ENCODE measurements at regions not wholly inside any gene's neighbourhood (a gene's known extent, or its start where the extent isn't known, plus 50 kb on each side); places are given as distances from the start of the nearest gene placed in this dataset.

GRCh38 chr5:106737111-106737510 lies 933.6 kb downstream of the EFNA5 start:
- no peaks in the 10 kb centered on the region for H3K4me1 Mint-ChIP-seq (ENCODE audit: low read depth, unreplicated experiment)
- H3K4me3 Mint-ChIP-seq (ENCODE audit: unreplicated experiment), result no peak overlapping the region
- no peaks in the 10 kb centered on the region for H3K79me2 ChIP-seq (ENCODE audit: insufficient read depth, low read length)
- no peak for FAIRE-seq
- no peaks in the 10 kb centered on the region for H3K36me3 ChIP-seq (ENCODE audit: insufficient read depth, low read length)
- no peaks in the 10 kb centered on the region for H3K4me1 ChIP-seq (ENCODE audit: insufficient read depth, low read length)
- no peaks in the 10 kb centered on the region for H3K27me3 ChIP-seq (ENCODE audit: insufficient read depth, low read length)
- no peak overlapping the region for H3K4me2 ChIP-seq (ENCODE audit: low read length)
- no peaks in the 10 kb centered on the region for H4K20me1 ChIP-seq (ENCODE audit: insufficient read depth, low read length)
- H3K36me3 Mint-ChIP-seq (ENCODE audit: low read depth, unreplicated experiment), result no peaks in the 10 kb centered on the region
- H3K4me3 ChIP-seq (ENCODE audit: insufficient read depth, low read depth, low read length), result no peak overlapping the region
- H3K9me3 Mint-ChIP-seq (ENCODE audit: unreplicated experiment), result peaks cover 19% of the 10 kb centered on the region
- H3K9me3 ChIP-seq (ENCODE audit: insufficient read depth, low read depth, low read length), result no peaks in the 10 kb centered on the region
- DNase-seq (ENCODE audit: low read depth), result no peak
- no peak overlapping the region for H2AFZ ChIP-seq (ENCODE audit: low read depth, low read length)
- H3K9ac ChIP-seq (ENCODE audit: low read length), result no peak overlapping the region
- H3K27me3 Mint-ChIP-seq (ENCODE audit: low read depth, unreplicated experiment), result no peaks in the 10 kb centered on the region
- H3K27ac ChIP-seq (ENCODE audit: low read depth, low read length), result no peak overlapping the region
- no peak for TF ChIP-seq EZH2 (IDR thresholded peaks at IDR 0.05; ENCODE audit: insufficient read depth, low read length)
- TF ChIP-seq CTCF (IDR thresholded peaks at IDR 0.05; ENCODE audit: insufficient read depth, low read depth, low read length), result no peak
- H3K27ac Mint-ChIP-seq (ENCODE audit: unreplicated experiment), result no peak overlapping the region

GRCh38 chr5:106732624-106733023 lies 938.1 kb downstream of the EFNA5 start:
- Histone ChIP-seq H3K79me2 (ENCODE audit: insufficient read depth, low read length) (no peaks in the 10 kb centered on the region), H3K4me1 (ENCODE audit: insufficient read depth, low read length) (no peaks in the 10 kb centered on the region), H3K4me2 (ENCODE audit: low read length) (no peak overlapping the region), H4K20me1 (ENCODE audit: insufficient read depth, low read length) (no peaks in the 10 kb centered on the region), H3K4me3 (ENCODE audit: insufficient read depth, low read depth, low read length) (no peak overlapping the region), H3K27me3 (ENCODE audit: insufficient read depth, low read length) (no peaks in the 10 kb centered on the region), H3K9me3 (ENCODE audit: insufficient read depth, low read depth, low read length) (no peaks in the 10 kb centered on the region), H3K36me3 (ENCODE audit: insufficient read depth, low read length) (no peaks in the 10 kb centered on the region), H2AFZ (ENCODE audit: low read depth, low read length) (no peak overlapping the region), H3K9ac (ENCODE audit: low read length) (no peak overlapping the region), H3K27ac (ENCODE audit: low read depth, low read length) (no peak overlapping the region)
- no peak overlapping the region for H3K4me3 Mint-ChIP-seq (ENCODE audit: unreplicated experiment)
- peaks cover 4% of the 10 kb centered on the region for H3K4me1 Mint-ChIP-seq (ENCODE audit: low read depth, unreplicated experiment)
- H3K27ac Mint-ChIP-seq (ENCODE audit: unreplicated experiment), result no peak overlapping the region
- H3K36me3 Mint-ChIP-seq (ENCODE audit: low read depth, unreplicated experiment), result no peaks in the 10 kb centered on the region
- no peak for FAIRE-seq
- H3K9me3 Mint-ChIP-seq (ENCODE audit: unreplicated experiment), result peaks cover 19% of the 10 kb centered on the region
- no peaks in the 10 kb centered on the region for H3K27me3 Mint-ChIP-seq (ENCODE audit: low read depth, unreplicated experiment)
- no peak for TF ChIP-seq EZH2 (IDR thresholded peaks at IDR 0.05; ENCODE audit: insufficient read depth, low read length)
- no peak for TF ChIP-seq CTCF (IDR thresholded peaks at IDR 0.05; ENCODE audit: insufficient read depth, low read depth, low read length)
- no peak for DNase-seq (ENCODE audit: low read depth)

- Mint-ChIP-seq H3K27ac (ENCODE audit: unreplicated experiment) (no peak overlapping the region), H3K27me3 (ENCODE audit: low read depth, unreplicated experiment) (no peaks in the 10 kb centered on the region), H3K36me3 (ENCODE audit: low read depth, unreplicated experiment) (no peaks in the 10 kb centered on the region), H3K4me3 (ENCODE audit: unreplicated experiment) (no peak overlapping the region), H3K4me1 (ENCODE audit: low read depth, unreplicated experiment) (peaks cover 4% of the 10 kb centered on the region), H3K9me3 (ENCODE audit: unreplicated experiment) (peaks cover 19% of the 10 kb centered on the region)
- Histone ChIP-seq H3K4me2 (ENCODE audit: low read length) (no peak overlapping the region), H3K9ac (ENCODE audit: low read length) (no peak overlapping the region), H3K4me3 (ENCODE audit: insufficient read depth, low read depth, low read length) (no peak overlapping the region), H3K9me3 (ENCODE audit: insufficient read depth, low read depth, low read length) (no peaks in the 10 kb centered on the region), H3K27ac (ENCODE audit: low read depth, low read length) (no peak overlapping the region), H3K36me3 (ENCODE audit: insufficient read depth, low read length) (no peaks in the 10 kb centered on the region), H2AFZ (ENCODE audit: low read depth, low read length) (no peak overlapping the region), H3K79me2 (ENCODE audit: insufficient read depth, low read length) (no peaks in the 10 kb centered on the region), H3K27me3 (ENCODE audit: insufficient read depth, low read length) (no peaks in the 10 kb centered on the region), H3K4me1 (ENCODE audit: insufficient read depth, low read length) (no peaks in the 10 kb centered on the region), H4K20me1 (ENCODE audit: insufficient read depth, low read length) (no peaks in the 10 kb centered on the region)
- FAIRE-seq (no peak), DNase-seq (ENCODE audit: low read depth) (no peak)
- TF ChIP-seq EZH2 (IDR thresholded peaks at IDR 0.05; ENCODE audit: insufficient read depth, low read length) (no peak), CTCF (IDR thresholded peaks at IDR 0.05; ENCODE audit: insufficient read depth, low read depth, low read length) (no peak)
Observed at GRCh38 chr5:106730912-106731311, 939.8 kb downstream of the EFNA5 start.

Measured in astrocyte (in vitro differentiated cells and primary cell).